Lung microvascular endothelial cell (primary cell): ENCODE measurements at regions not wholly inside any gene's neighbourhood (a gene's known extent, or its start where the extent isn't known, plus 50 kb on each side); places are given as distances from the start of the nearest gene placed in this dataset.
"Not testable (repeated sequence)": the region's sequence is repeated elsewhere in the genome, so short reads cannot be mapped to it uniquely, and the experiment has no call there.

Source experiments
- DNase-seq, 2 donors: peaks; one replicate each; pipeline versions ENCODE4 v3.0.0 to v3.0.0-alpha.2; 2010; ENCODE audit warnings: low read depth in 2 of 2

- DNase-seq = no peak
Measured at GRCh38 chr2:129402076-129402475, 577.4 kb upstream of the RAB6C start.

DNA sequence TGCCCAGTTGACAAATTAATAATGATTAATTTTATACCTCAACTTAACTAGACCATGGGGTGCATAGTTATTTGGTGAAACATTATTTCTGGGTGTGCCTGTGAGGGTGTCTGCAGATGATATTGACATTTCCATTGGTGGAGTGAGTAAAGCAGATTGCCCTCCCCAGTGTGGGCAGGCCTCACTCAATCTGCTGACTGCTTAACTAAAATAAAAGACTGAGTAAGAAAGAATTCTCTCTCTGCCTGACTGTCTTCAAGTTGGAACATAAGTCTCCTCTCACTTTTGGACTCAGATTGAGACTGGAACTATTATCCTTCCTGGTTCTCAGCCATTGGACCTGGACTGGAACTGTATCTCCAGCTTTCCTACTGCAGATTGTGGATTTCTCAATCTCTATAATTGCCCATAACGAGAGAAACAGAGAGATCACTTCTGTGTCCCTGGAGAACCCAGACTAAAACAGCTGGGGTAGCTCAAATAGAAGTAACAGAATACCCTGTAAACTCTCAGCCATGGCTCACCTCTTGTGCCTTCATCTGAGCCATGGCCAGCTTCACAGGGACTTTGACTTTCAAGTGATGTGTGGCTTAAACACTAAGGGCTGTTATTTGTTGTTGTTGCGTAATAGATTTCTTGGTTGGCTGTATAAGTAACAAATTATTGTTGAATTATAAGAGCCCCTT lies 575.3 kb upstream of the RAB6C start:
- DNase-seq = no peak

GRCh38 chr2:129408570-129408969 lies 570.9 kb upstream of the RAB6C start:
- no peak for DNase-seq

DNA sequence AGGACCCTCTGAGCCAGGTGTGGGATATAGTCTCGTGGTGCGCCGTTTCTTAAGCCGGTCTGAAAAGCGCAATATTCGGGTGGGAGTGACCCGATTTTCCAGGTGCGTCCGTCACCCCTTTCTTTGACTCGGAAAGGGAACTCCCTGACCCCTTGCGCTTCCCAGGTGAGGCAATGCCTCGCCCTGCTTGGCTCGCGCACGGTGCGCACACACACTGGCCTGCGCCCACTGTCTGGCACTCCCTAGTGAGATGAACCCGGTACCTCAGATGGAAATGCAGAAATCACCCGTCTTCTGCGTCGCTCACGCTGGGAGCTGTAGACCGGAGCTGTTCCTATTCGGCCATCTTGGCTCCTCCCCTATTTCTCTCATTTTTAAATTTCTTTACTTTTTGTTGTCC lies 562.4 kb upstream of the RAB6C start:
- DNase-seq = not testable (repeated sequence)

DNA sequence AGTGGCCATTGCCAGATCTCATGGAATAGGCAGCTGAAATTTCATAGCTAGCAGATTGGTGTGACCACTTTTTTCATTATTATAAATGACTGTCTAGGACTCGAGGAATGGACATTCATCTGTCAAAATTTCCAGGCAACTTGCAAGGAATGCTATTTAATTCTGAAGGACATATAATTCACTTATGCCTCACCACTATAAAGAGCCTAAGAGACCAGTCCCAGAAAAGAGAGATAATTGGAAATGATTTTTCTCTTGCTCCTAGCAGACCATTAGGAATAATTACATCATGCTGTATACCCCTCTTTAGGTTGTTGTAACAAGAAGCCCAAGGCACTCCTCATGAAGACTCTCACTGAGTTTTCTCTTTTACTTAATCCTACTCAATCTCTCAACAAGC lies 557.4 kb upstream of the RAB6C start:
- no peak for DNase-seq

GRCh38 chr2:129428086-129428660 lies 551.3 kb upstream of the RAB6C start:
- no peak for DNase-seq

- DNase-seq = no peak
Measured at GRCh38 chr2:129430911-129431310, 548.6 kb upstream of the RAB6C start.

GRCh38 chr2:129431881-129432280 lies 547.6 kb upstream of the RAB6C start:
- no peak for DNase-seq

GRCh38 chr2:129436809-129437208 lies 542.7 kb upstream of the RAB6C start:
- DNase-seq = no peak

DNA sequence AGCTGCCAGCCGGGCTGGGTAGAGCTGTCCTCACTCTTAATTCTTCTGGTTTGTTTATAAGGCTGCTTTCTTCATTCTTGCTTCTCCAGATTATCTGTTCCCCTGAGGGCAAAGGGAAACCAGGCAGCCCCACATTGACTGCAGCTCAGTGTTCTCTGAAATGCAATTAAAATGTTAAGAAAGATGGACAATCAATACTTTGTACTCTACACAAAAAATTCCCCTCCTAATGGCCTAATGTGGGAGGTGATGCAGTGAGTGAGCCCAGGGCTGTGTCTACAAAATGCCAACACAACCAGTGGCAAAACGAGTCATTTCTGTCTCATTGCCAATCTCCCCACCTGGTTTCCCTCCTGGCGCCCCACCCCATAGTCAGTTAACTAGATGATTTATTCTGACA lies 541.7 kb upstream of the RAB6C start:
- DNase-seq = no peak

GRCh38 chr2:129438501-129439057 lies 540.9 kb upstream of the RAB6C start:
- no peak for DNase-seq

GRCh38 chr2:129439406-129440302 lies 539.8 kb upstream of the RAB6C start:
- DNase-seq = no peak

- DNase-seq = no peak
Measured at GRCh38 chr2:129441610-129442009, 537.9 kb upstream of the RAB6C start.

DNA sequence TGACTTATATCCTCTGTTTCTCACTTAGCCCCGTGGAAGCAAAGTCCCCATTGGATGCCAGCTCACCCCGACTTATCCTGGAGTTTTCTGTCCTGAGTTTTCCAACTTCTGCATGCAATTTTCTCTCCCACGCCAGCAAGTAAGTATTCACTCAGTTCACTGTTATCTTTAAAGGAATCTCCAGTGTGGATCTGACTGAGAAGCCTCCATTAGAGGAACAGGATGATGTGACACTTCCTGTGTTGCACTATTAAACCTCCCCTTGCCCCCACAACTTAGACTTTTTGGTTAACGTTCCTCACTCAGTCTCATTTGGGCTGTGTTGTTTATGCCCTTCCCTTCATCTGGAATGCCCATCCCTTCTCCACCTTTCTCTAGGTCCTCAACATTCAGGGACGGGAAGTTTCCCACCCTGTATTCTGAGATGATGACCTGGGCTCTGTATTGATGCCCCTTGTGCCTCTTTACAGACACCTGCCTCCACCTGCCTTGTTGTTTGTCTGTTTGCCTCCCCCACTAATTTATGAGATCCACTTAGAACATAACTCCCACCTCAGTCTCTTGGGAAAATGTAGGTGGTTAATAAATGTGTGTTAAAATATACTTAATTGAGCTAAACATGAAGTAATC lies 536.1 kb upstream of the RAB6C start:
- DNase-seq = no peak

- no peak for DNase-seq
Measured at GRCh38 chr2:129443865-129444739, 535.4 kb upstream of the RAB6C start.

DNA sequence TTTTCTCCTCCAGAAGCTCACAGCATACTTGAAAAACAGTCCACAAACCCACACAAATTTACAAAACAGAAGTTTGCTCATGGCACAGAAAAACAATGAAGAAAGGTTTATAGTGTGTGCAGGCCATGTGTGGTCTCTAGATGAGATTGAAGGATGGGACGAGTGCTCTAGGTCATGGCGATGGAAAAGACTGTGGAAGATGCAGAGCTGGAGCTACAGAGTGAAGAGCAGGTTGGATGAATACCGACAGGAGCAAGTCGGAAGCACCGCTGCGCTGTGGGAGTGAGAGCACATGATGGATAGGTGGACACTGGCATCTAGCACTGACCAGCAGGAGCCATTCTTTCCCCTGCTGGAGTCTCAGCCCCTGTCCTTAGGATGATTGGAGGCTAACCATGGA lies 534.7 kb upstream of the RAB6C start:
- DNase-seq = no peak

- DNase-seq = no peak
Measured at GRCh38 chr2:129456691-129457090, 522.8 kb upstream of the RAB6C start.

DNA sequence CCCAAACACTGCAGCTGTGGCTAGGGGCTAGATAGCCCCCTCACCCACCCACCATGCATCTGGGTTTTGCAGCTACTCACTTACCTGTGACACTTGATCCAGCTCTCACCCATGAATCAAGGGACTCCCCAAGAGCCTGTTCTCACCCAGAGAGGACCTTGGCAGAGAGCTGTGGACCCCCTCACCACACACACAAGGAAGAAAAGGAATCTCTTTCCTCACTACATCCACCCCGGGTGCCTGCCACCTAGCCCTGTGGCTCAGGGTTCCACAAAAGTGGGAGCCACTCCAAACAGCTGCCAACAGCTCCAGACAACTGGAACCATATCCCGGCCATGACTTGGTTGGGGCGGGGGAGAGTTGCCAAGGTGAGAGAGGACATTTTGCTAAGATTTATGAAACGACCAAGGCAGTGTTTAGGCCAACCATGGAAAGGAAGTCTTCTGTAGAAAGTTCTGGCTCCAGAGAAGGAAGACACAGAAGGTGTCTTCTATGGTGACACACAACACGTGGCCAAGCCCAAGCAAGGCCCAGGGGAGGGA lies 522.1 kb upstream of the RAB6C start:
- DNase-seq = no peak

DNA sequence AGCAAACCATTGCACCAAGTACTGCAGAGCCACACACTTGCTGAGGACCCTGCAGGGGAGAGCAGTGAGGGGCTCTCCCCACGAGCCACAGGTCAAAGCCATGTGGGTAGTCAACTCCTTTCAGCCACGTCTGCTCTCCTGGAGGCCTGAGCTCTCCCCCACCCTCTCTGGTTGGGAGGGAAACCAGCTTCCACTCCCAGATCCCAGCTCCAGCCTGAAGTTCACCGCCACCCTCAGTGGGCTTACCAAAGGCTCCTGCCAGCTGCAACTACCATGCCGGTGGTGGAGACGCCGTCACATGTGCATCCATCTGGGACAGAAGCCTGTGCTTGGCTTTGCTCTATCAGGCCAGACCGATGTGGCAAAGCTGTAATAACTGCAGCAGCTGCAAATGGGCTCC lies 521.5 kb upstream of the RAB6C start:
- DNase-seq = no peak

- no peak for DNase-seq
Measured at GRCh38 chr2:129458436-129458835, 521.0 kb upstream of the RAB6C start.
